ENCODE measurements at regions not wholly inside any gene's neighbourhood (a gene's known extent, or its start where the extent isn't known, plus 50 kb on each side); places are given as distances from the start of the nearest gene placed in this dataset.

DNA sequence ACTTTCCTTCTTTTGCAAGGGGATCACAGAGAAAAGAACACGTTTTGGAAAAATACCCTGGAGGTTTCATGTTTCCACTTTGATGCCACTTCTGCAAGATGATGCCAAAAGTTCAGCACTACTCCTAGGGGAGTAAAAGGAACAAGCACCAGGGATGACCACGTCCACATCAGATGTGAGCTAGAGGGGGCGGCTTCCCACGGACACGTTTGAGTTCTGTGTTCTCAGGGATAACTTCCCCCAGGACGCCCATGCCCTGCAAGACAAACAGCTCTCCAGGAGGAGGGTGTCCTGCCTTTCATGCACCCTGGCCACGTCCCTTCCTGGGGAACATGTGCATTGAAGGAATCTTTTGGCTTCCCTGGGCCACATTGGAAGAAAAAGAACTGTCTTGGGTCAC is 66.6 kb upstream of the TRIO start:
- no peak for DNase-seq (ENCODE audit: low spot score)
- Histone ChIP-seq H4K20me1 (replicated peaks; ENCODE audit: insufficient read depth) (no peaks in the 10 kb centered on the region), H3K9me2 (ENCODE audit: insufficient read depth) (no peaks in the 10 kb centered on the region), H3K79me2 (replicated peaks; ENCODE audit: insufficient read depth) (no peaks in the 10 kb centered on the region), H3K36me3 (ENCODE audit: insufficient read depth) (no peaks in the 10 kb centered on the region), H3F3A (replicated peaks; ENCODE audit: low read depth) (no peaks in the 10 kb centered on the region), H3K27me3 (ENCODE audit: insufficient read depth) (no peaks in the 10 kb centered on the region), H3K4me1 (ENCODE audit: insufficient read depth) (no peaks in the 10 kb centered on the region), H2AFZ (no peak overlapping the region; the same call in 1 of the 2 replicates), H3K4me3 (no peak overlapping the region), H3K27ac (ENCODE audit: low read depth) (no peak overlapping the region), H3K4me2 (no peak overlapping the region)
- H3K36me3 Mint-ChIP-seq (ENCODE audit: low read depth), result no peaks in the 10 kb centered on the region
- no peak for ATAC-seq
- no peak overlapping the region for H3K27ac Mint-ChIP-seq
- TF ChIP-seq JUNB (IDR thresholded peaks at IDR 0.05; ENCODE audit: unreplicated experiment), result no peak
- no peak for TF ChIP-seq EZH2 (IDR thresholded peaks at IDR 0.05; ENCODE audit: low read depth, unreplicated experiment)
- no peak for TF ChIP-seq ZNF114 (CRISPR knock-in tag; IDR thresholded peaks at IDR 0.05)
- TF ChIP-seq, protein P1, sequence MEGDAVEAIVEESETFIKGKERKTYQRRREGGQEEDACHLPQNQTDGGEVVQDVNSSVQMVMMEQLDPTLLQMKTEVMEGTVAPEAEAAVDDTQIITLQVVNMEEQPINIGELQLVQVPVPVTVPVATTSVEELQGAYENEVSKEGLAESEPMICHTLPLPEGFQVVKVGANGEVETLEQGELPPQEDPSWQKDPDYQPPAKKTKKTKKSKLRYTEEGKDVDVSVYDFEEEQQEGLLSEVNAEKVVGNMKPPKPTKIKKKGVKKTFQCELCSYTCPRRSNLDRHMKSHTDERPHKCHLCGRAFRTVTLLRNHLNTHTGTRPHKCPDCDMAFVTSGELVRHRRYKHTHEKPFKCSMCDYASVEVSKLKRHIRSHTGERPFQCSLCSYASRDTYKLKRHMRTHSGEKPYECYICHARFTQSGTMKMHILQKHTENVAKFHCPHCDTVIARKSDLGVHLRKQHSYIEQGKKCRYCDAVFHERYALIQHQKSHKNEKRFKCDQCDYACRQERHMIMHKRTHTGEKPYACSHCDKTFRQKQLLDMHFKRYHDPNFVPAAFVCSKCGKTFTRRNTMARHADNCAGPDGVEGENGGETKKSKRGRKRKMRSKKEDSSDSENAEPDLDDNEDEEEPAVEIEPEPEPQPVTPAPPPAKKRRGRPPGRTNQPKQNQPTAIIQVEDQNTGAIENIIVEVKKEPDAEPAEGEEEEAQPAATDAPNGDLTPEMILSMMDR (conservative IDR thresholded peaks at IDR 0.05; ENCODE audit: low read depth in 2 of 2), result no peak
- H3K4me3 Mint-ChIP-seq, result no peak overlapping the region
- peaks cover 4% of the 10 kb centered on the region; the same call in 1 of the 3 replicates for H3K4me1 Mint-ChIP-seq
- peaks cover 5% of the 10 kb centered on the region for H3K27me3 Mint-ChIP-seq (ENCODE audit: insufficient read depth, low read depth, poor library complexity)
- no peaks in the 10 kb centered on the region for H3K9me3 Mint-ChIP-seq

DNA sequence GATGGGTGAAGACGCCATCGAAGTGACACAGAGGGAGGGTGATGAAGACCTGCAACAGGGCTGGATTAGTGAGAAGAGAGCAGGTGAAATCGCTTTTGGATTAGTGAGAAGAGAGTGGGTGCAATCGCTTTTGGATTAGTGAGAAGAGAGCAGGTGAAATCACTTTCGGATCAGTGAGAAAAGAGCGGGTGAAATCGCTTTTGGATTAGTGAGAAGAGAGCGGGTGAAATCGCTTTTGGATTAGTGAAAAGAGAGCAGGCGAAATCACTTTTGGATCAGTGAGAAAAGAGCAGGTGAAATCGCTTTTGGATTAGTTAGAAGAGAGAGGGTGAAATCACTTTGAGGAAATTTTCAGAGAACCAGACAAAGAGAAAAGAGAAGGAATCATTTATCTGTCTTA is 67.2 kb upstream of the TRIO start:
- Mint-ChIP-seq H3K27ac (no peak overlapping the region), H3K27me3 (ENCODE audit: insufficient read depth, low read depth, poor library complexity) (peaks cover 5% of the 10 kb centered on the region), H3K36me3 (ENCODE audit: low read depth) (no peaks in the 10 kb centered on the region), H3K4me3 (no peak overlapping the region), H3K4me1 (peaks cover 4% of the 10 kb centered on the region; the same call in 1 of the 3 replicates), H3K9me3 (no peaks in the 10 kb centered on the region)
- Histone ChIP-seq H4K20me1 (replicated peaks; ENCODE audit: insufficient read depth) (no peaks in the 10 kb centered on the region), H3F3A (replicated peaks; ENCODE audit: low read depth) (no peaks in the 10 kb centered on the region), H3K27ac (ENCODE audit: low read depth) (no peak overlapping the region), H3K4me2 (no peak overlapping the region), H3K36me3 (ENCODE audit: insufficient read depth) (no peaks in the 10 kb centered on the region), H3K4me1 (ENCODE audit: insufficient read depth) (no peaks in the 10 kb centered on the region), H3K4me3 (no peak overlapping the region), H2AFZ (peak overlapping the region; percentile 63; the same call in 1 of the 2 replicates), H3K9me2 (ENCODE audit: insufficient read depth) (no peaks in the 10 kb centered on the region), H3K27me3 (ENCODE audit: insufficient read depth) (no peaks in the 10 kb centered on the region), H3K79me2 (replicated peaks; ENCODE audit: insufficient read depth) (no peaks in the 10 kb centered on the region)
- ATAC-seq, result no peak
- DNase-seq (ENCODE audit: low spot score), result no peak
- no peak for TF ChIP-seq ZNF331 (CRISPR knock-in tag; IDR thresholded peaks at IDR 0.05; ENCODE audit: low read depth)
- no peak for TF ChIP-seq ZNF114 (CRISPR knock-in tag; IDR thresholded peaks at IDR 0.05)

DNA sequence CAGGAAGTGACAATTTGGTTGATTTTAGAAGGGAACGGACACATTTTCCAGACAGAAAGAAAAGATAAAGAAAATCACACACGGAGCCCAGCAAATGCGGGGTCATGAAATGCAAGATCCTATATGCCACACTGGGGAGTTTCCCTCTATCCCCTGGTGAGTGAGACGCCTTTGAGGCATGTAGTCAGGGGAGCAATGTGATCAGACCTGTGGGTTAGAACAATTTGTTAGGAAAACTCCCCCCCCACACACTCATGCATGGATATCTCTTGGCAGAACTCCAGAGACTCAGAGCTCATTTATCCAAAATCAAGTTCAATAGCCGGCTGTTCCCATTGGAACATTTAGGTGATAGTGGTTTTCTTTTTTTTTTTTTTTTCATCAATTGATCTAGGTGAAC is 71.7 kb upstream of the TRIO start:
- Histone ChIP-seq H3K27me3 (ENCODE audit: insufficient read depth) (no peaks in the 10 kb centered on the region), H3K4me3 (no peak overlapping the region), H3K36me3 (ENCODE audit: insufficient read depth) (no peaks in the 10 kb centered on the region), H2AFZ (no peak overlapping the region), H3K4me2 (no peak overlapping the region), H3K79me2 (replicated peaks; ENCODE audit: insufficient read depth) (no peaks in the 10 kb centered on the region), H3K4me1 (ENCODE audit: insufficient read depth) (no peaks in the 10 kb centered on the region), H3K9me2 (ENCODE audit: insufficient read depth) (no peaks in the 10 kb centered on the region), H3K27ac (ENCODE audit: low read depth) (no peak overlapping the region), H4K20me1 (replicated peaks; ENCODE audit: insufficient read depth) (no peaks in the 10 kb centered on the region), H3F3A (replicated peaks; ENCODE audit: low read depth) (no peaks in the 10 kb centered on the region)
- ATAC-seq (no peak), DNase-seq (ENCODE audit: low spot score) (no peak)
- H3K4me3 Mint-ChIP-seq, result no peak overlapping the region
- no peak for TF ChIP-seq NANOG (IDR thresholded peaks at IDR 0.05; ENCODE audit: borderline replicate concordance)
- no peak for TF ChIP-seq EZH2phosphoT487 (IDR thresholded peaks at IDR 0.05; ENCODE audit: unreplicated experiment)
- peaks cover 4% of the 10 kb centered on the region; the same call in 1 of the 3 replicates for H3K4me1 Mint-ChIP-seq
- H3K27me3 Mint-ChIP-seq (ENCODE audit: insufficient read depth, low read depth, poor library complexity), result no peaks in the 10 kb centered on the region
- H3K9me3 Mint-ChIP-seq, result no peaks in the 10 kb centered on the region
- H3K36me3 Mint-ChIP-seq (ENCODE audit: low read depth), result no peaks in the 10 kb centered on the region
- H3K27ac Mint-ChIP-seq, result no peak overlapping the region
